ENCODE measurements at regions not wholly inside any gene's neighbourhood (a gene's known extent, or its start where the extent isn't known, plus 50 kb on each side); places are given as distances from the start of the nearest gene placed in this dataset.

DNA sequence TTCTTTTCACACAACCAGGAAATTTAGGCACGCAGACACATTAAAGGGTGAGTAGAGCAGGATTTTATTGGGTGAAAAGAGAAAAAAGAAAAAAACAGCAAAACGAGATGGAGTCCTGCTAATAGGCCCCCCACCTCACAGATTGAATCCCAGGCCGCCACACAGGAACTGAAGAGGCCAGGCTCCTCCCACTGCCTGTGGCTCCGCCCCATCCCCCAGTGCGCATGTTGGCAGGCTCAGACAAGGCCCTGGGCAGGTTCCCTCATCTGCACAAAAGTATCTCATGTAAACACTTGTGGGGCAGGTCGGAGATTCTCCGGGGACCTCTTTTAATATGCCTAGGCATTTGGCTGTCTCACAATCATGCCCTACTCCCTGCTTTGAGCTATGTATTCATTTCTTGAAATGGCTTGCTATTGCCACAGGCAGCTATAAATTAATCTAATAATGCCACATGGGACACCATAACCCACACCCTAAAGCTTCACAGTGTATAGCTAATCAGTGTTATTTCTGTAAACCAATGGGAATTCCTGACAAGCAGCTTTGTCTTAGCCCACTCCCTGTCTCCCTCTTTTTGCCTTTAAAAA is 76.2 kb upstream of the KIF5B start:
- Histone ChIP-seq H3K4ac (ENCODE audit: low read depth, low read length) (no peak overlapping the region), H2BK5ac (ENCODE audit: low read depth, low read length, poor library complexity) (peak overlapping the region; percentile 27), H3K79me1 (ENCODE audit: low read length) (peaks cover 7% of the 10 kb centered on the region), H3K36me3 (ENCODE audit: control insufficient read depth in 1 of 2, insufficient read depth in 2 of 2, low read length in 2 of 2) (no peaks in the 10 kb centered on the region), H3K18ac (ENCODE audit: low read length) (no peak overlapping the region), H4K12ac (ENCODE audit: low read depth, low read length) (no peak overlapping the region), H2AFZ (ENCODE audit: insufficient read depth, low read length, poor library complexity) (no peak overlapping the region), H3K27me3 (ENCODE audit: insufficient read depth, low read length) (no peaks in the 10 kb centered on the region), H3K27ac (ENCODE audit: low read depth, low read length) (no peak overlapping the region), H3K4me3 (ENCODE audit: low read depth, low read length) (no peak overlapping the region), H3K23ac (ENCODE audit: low read length) (no peak overlapping the region), H3K79me2 (ENCODE audit: control insufficient read depth, insufficient read depth, low read length, poor library complexity) (no peaks in the 10 kb centered on the region), H3K4me2 (ENCODE audit: low read length) (no peak overlapping the region), H2AK5ac (ENCODE audit: low read length) (no peak overlapping the region), H4K8ac (ENCODE audit: low read depth, low read length) (no peak overlapping the region), H3K9ac (ENCODE audit: low read length) (no peak overlapping the region), H3K4me1 (ENCODE audit: control insufficient read depth in 1 of 2, insufficient read depth in 2 of 2, low read length in 2 of 2) (peaks cover 8 to 12% of the 10 kb centered on the region in 2 experiments), H3K14ac (ENCODE audit: low read length) (no peak overlapping the region), H3K9me3 (ENCODE audit: insufficient read depth, low read depth, low read length) (no peaks in the 10 kb centered on the region), H4K91ac (ENCODE audit: low read depth, low read length) (peak overlapping the region; percentile 28), H2BK120ac (ENCODE audit: insufficient read depth, low read length, poor library complexity) (no peak overlapping the region), H2BK12ac (ENCODE audit: low read length) (peak overlapping the region; percentile 77)
- no CpG with 5 or more reads among the region's 7 CpGs for WGBS (ENCODE audit: extremely low coverage, insufficient coverage, insufficient read length)
- no peak for DNase-seq

DNA sequence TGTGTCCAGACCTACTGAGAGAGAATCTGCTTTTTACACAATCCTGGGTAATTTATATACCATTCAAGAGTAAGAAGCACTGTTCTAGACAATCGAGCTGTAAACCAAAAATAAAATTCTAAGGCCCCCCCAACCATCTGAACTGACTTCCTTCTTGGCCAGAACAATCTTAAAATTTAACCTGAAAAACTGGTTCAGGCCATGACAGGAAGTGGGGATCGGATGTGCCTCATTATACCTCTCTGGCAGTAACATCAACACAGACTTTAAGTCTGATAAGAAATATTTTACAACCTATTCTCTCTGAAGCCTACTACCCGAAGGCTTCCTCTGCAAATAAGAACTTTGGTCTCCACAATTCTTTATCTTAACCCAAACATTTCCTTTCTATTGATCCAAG is 75.2 kb upstream of the KIF5B start:
- H3K27ac ChIP-seq (ENCODE audit: low read depth, low read length): peak overlapping the region; percentile 39
- peak overlapping the region; percentile 68 for H2BK120ac ChIP-seq (ENCODE audit: insufficient read depth, low read length, poor library complexity)
- peaks cover 8 to 11% of the 10 kb centered on the region in 2 experiments for H3K4me1 ChIP-seq (ENCODE audit: control insufficient read depth in 1 of 2, insufficient read depth in 2 of 2, low read length in 2 of 2)
- no peak for DNase-seq
- no peaks in the 10 kb centered on the region for H3K9me3 ChIP-seq (ENCODE audit: insufficient read depth, low read depth, low read length)
- WGBS (ENCODE audit: extremely low coverage, insufficient coverage, insufficient read length): no CpG with 5 or more reads among the region's 3 CpGs
- H3K27me3 ChIP-seq (ENCODE audit: insufficient read depth, low read length): no peaks in the 10 kb centered on the region
- peak overlapping the region; percentile 53 for H3K14ac ChIP-seq (ENCODE audit: low read length)
- H3K18ac ChIP-seq (ENCODE audit: low read length): no peak overlapping the region
- peak overlapping the region; percentile 77 for H2BK5ac ChIP-seq (ENCODE audit: low read depth, low read length, poor library complexity)
- peak overlapping the region; percentile 45 for H3K4me2 ChIP-seq (ENCODE audit: low read length)
- H2AK5ac ChIP-seq (ENCODE audit: low read length): no peak overlapping the region
- H2BK12ac ChIP-seq (ENCODE audit: low read length): peak overlapping the region; percentile 88
- H3K9ac ChIP-seq (ENCODE audit: low read length): no peak overlapping the region
- H3K4ac ChIP-seq (ENCODE audit: low read depth, low read length): peak overlapping the region; percentile 27
- no peak overlapping the region for H2AFZ ChIP-seq (ENCODE audit: insufficient read depth, low read length, poor library complexity)
- H3K79me1 ChIP-seq (ENCODE audit: low read length): peaks cover 7% of the 10 kb centered on the region
- H3K36me3 ChIP-seq (ENCODE audit: control insufficient read depth in 1 of 2, insufficient read depth in 2 of 2, low read length in 2 of 2): no peaks in the 10 kb centered on the region
- H4K8ac ChIP-seq (ENCODE audit: low read depth, low read length): peak overlapping the region; percentile 66
- peak overlapping the region; percentile 43 for H4K91ac ChIP-seq (ENCODE audit: low read depth, low read length)
- H4K12ac ChIP-seq (ENCODE audit: low read depth, low read length): no peak overlapping the region
- no peak overlapping the region for H3K23ac ChIP-seq (ENCODE audit: low read length)
- H3K79me2 ChIP-seq (ENCODE audit: control insufficient read depth, insufficient read depth, low read length, poor library complexity): no peaks in the 10 kb centered on the region
- H3K4me3 ChIP-seq (ENCODE audit: low read depth, low read length): no peak overlapping the region

DNA sequence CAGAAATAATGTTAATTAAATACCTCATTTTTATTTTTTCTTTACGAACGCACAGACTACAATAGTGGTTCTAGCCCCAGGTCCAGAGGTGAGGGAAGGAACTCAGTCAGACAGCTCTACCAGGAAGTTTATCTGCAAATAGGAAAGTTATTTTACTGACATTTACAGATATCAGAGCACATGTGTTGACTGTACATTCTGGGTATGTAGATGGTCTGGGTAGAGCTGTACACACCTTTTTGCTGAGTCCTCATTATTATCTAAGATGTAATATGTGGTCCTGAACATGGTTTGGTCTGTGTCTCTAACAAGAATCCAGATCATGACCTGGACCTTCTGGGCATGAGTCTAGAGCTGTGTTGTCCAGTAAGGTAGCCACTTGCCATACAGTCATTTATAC is 74.6 kb upstream of the KIF5B start:
- no peak overlapping the region for H2BK120ac ChIP-seq (ENCODE audit: insufficient read depth, low read length, poor library complexity)
- H3K27ac ChIP-seq (ENCODE audit: low read depth, low read length): no peak overlapping the region
- no peak overlapping the region for H4K12ac ChIP-seq (ENCODE audit: low read depth, low read length)
- H2AK5ac ChIP-seq (ENCODE audit: low read length): no peak overlapping the region
- DNase-seq: no peak
- no peaks in the 10 kb centered on the region for H3K27me3 ChIP-seq (ENCODE audit: insufficient read depth, low read length)
- peak overlapping the region; percentile 77 for H2BK5ac ChIP-seq (ENCODE audit: low read depth, low read length, poor library complexity)
- H3K18ac ChIP-seq (ENCODE audit: low read length): no peak overlapping the region
- WGBS (ENCODE audit: extremely low coverage, insufficient coverage, insufficient read length): no CpG with 5 or more reads among the region's 2 CpGs
- H4K91ac ChIP-seq (ENCODE audit: low read depth, low read length): no peak overlapping the region
- no peak overlapping the region for H3K4me3 ChIP-seq (ENCODE audit: low read depth, low read length)
- H3K4me1 ChIP-seq (ENCODE audit: control insufficient read depth in 1 of 2, insufficient read depth in 2 of 2, low read length in 2 of 2): peaks cover 8 to 11% of the 10 kb centered on the region in 2 experiments
- no peak overlapping the region for H3K4ac ChIP-seq (ENCODE audit: low read depth, low read length)
- peaks cover 7% of the 10 kb centered on the region for H3K79me1 ChIP-seq (ENCODE audit: low read length)
- no peaks in the 10 kb centered on the region for H3K79me2 ChIP-seq (ENCODE audit: control insufficient read depth, insufficient read depth, low read length, poor library complexity)
- H4K8ac ChIP-seq (ENCODE audit: low read depth, low read length): no peak overlapping the region
- H3K9me3 ChIP-seq (ENCODE audit: insufficient read depth, low read depth, low read length): no peaks in the 10 kb centered on the region
- no peak overlapping the region for H2AFZ ChIP-seq (ENCODE audit: insufficient read depth, low read length, poor library complexity)
- H3K14ac ChIP-seq (ENCODE audit: low read length): no peak overlapping the region
- no peak overlapping the region for H3K9ac ChIP-seq (ENCODE audit: low read length)
- H3K36me3 ChIP-seq (ENCODE audit: control insufficient read depth in 1 of 2, insufficient read depth in 2 of 2, low read length in 2 of 2): no peaks in the 10 kb centered on the region
- no peak overlapping the region for H3K4me2 ChIP-seq (ENCODE audit: low read length)
- peak overlapping the region; percentile 88 for H2BK12ac ChIP-seq (ENCODE audit: low read length)
- H3K23ac ChIP-seq (ENCODE audit: low read length): no peak overlapping the region

DNA sequence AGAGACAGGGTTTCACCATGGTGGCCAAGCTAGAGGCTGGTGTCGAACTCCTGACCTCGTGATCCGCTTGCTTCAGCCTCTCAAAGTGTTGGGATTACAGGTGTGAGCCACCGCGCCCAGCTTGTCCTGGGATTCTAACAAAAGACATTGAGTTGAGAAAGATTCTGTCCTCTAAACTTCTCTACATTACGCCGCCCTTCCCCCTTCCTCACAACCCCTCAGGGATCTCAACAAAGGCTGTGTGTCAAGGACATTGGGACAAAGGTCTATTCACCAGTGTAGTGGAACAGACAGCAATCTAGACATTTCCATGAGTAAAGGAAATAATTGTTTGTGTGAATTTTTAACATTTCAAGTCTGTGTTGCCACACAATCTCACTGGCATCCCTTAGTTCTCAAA is 68.8 kb upstream of the KIF5B start:
- H4K91ac ChIP-seq (ENCODE audit: low read depth, low read length): peak overlapping the region; percentile 28
- no peak overlapping the region for H3K4ac ChIP-seq (ENCODE audit: low read depth, low read length)
- no peak overlapping the region for H4K12ac ChIP-seq (ENCODE audit: low read depth, low read length)
- peak overlapping the region; percentile 45 for H2AFZ ChIP-seq (ENCODE audit: insufficient read depth, low read length, poor library complexity)
- H3K4me1 ChIP-seq (ENCODE audit: control insufficient read depth in 1 of 2, insufficient read depth in 2 of 2, low read length in 2 of 2): peaks cover 0 to 2% of the 10 kb centered on the region in 2 experiments
- no peak overlapping the region for H4K8ac ChIP-seq (ENCODE audit: low read depth, low read length)
- no peak overlapping the region for H2BK120ac ChIP-seq (ENCODE audit: insufficient read depth, low read length, poor library complexity)
- no peaks in the 10 kb centered on the region for H3K9me3 ChIP-seq (ENCODE audit: insufficient read depth, low read depth, low read length)
- H3K4me3 ChIP-seq (ENCODE audit: low read depth, low read length): no peak overlapping the region
- no peaks in the 10 kb centered on the region for H3K79me2 ChIP-seq (ENCODE audit: control insufficient read depth, insufficient read depth, low read length, poor library complexity)
- WGBS (ENCODE audit: extremely low coverage, insufficient coverage, insufficient read length): no CpG with 5 or more reads among the region's 7 CpGs
- no peaks in the 10 kb centered on the region for H3K36me3 ChIP-seq (ENCODE audit: control insufficient read depth in 1 of 2, insufficient read depth in 2 of 2, low read length in 2 of 2)
- H3K14ac ChIP-seq (ENCODE audit: low read length): no peak overlapping the region
- H3K9ac ChIP-seq (ENCODE audit: low read length): no peak overlapping the region
- H3K27ac ChIP-seq (ENCODE audit: low read depth, low read length): no peak overlapping the region
- no peaks in the 10 kb centered on the region for H3K27me3 ChIP-seq (ENCODE audit: insufficient read depth, low read length)
- no peak overlapping the region for H3K18ac ChIP-seq (ENCODE audit: low read length)
- no peaks in the 10 kb centered on the region for H3K79me1 ChIP-seq (ENCODE audit: low read length)
- no peak overlapping the region for H2AK5ac ChIP-seq (ENCODE audit: low read length)
- peak in 1 of 2 donors; percentile 6 for DNase-seq
- H2BK12ac ChIP-seq (ENCODE audit: low read length): peak overlapping the region; percentile 63
- H3K23ac ChIP-seq (ENCODE audit: low read length): no peak overlapping the region
- no peak overlapping the region for H3K4me2 ChIP-seq (ENCODE audit: low read length)
- H2BK5ac ChIP-seq (ENCODE audit: low read depth, low read length, poor library complexity): no peak overlapping the region
